Liver (tissue), 8 donors: ENCODE measurements at regions not wholly inside any gene's neighbourhood (a gene's known extent, or its start where the extent isn't known, plus 50 kb on each side); places are given as distances from the start of the nearest gene placed in this dataset.

Source experiments
- DNase-seq: peaks from one replicate; pipeline ENCODE4 v3.0.0-alpha.2; 2017; ENCODE audit warnings: low spot score
- H3K27ac ChIP-seq, 2 donors: one replicate each; pipeline ENCODE4 v1.7.0; 2013; ENCODE audit warnings: inconsistent platforms in 2 of 2, low read length in 2 of 2, control low read depth in 1 of 2, low read depth in 1 of 2, mild to moderate bottlenecking in 1 of 2
- H3K27me3 ChIP-seq, 4 donors: one replicate each; pipeline versions ENCODE4 v1.6.1 to v1.7.0; 2013; ENCODE audit warnings: low read length in 3 of 4, inconsistent platforms in 1 of 4, mild to moderate bottlenecking in 1 of 4, moderate library complexity in 1 of 4; ENCODE audit not compliant: control insufficient read depth in 4 of 4, insufficient read depth in 4 of 4
- H3K36me3 ChIP-seq, 4 donors: one replicate each; pipeline versions ENCODE4 v1.6.1 to v1.7.0; 2013; ENCODE audit warnings: low read length in 3 of 4, mild to moderate bottlenecking in 3 of 4, low read depth in 1 of 4, moderate library complexity in 1 of 4; ENCODE audit not compliant: control insufficient read depth in 4 of 4, insufficient read depth in 3 of 4
- H3K4me1 ChIP-seq, 4 donors: one replicate each; pipeline versions ENCODE4 v1.6.1 to v1.7.0; 2013; ENCODE audit warnings: low read length in 3 of 4, mild to moderate bottlenecking in 3 of 4, moderate library complexity in 1 of 4; ENCODE audit not compliant: control insufficient read depth in 4 of 4, insufficient read depth in 4 of 4
- H3K4me3 ChIP-seq, 3 donors: one replicate each; pipeline versions ENCODE4 v1.6.1 to v1.7.0; 2013; ENCODE audit warnings: low read length in 3 of 3, control low read depth in 1 of 3, low read depth in 1 of 3, mild to moderate bottlenecking in 1 of 3
- H3K9ac ChIP-seq, 2 donors: one replicate each; pipeline ENCODE4 v1.7.0; 2013; ENCODE audit warnings: low read length in 2 of 2, mild to moderate bottlenecking in 2 of 2, moderate library complexity in 2 of 2, control low read depth in 1 of 2, low read depth in 1 of 2
- H3K9me3 ChIP-seq, 4 donors: one replicate each; pipeline versions ENCODE4 v1.6.1 to v1.7.0; 2013; ENCODE audit warnings: low read length in 3 of 4; ENCODE audit not compliant: control insufficient read depth in 4 of 4
- EGR1 ChIP-seq, 2 donors: IDR thresholded peaks; 2 replicates each; pipeline ENCODE4 v1.6.1; 2016 to 2018; ENCODE audit warnings: antibody characterized with exemption in 2 of 2, low read depth in 2 of 2
- FOXA1 ChIP-seq: IDR thresholded peaks from 2 replicates; pipeline ENCODE4 v1.6.1; 2016; ENCODE audit warnings: antibody characterized with exemption
- FOXA2 ChIP-seq: IDR thresholded peaks from 2 replicates; pipeline ENCODE4 v1.6.1; 2016; ENCODE audit warnings: antibody characterized with exemption
- GABPA ChIP-seq, 2 donors: IDR thresholded peaks in 1 of 2; conservative IDR thresholded peaks in 1 of 2; 2 replicates each; pipeline ENCODE4 v1.6.1; 2016; ENCODE audit warnings: antibody characterized with exemption in 2 of 2, mild to moderate bottlenecking in 1 of 2, moderate library complexity in 1 of 2
- HNF4A ChIP-seq, 2 donors: conservative IDR thresholded peaks; 2 replicates each; pipeline ENCODE4 v1.6.1; 2016; ENCODE audit warnings: antibody characterized with exemption in 2 of 2, mild to moderate bottlenecking in 2 of 2
- HNF4G ChIP-seq: IDR thresholded peaks from 2 replicates; pipeline ENCODE4 v1.6.1; 2016; ENCODE audit warnings: antibody characterized with exemption
- JUND ChIP-seq, 2 donors: IDR thresholded peaks; 2 replicates each; pipeline ENCODE4 v1.6.1; 2016; ENCODE audit warnings: antibody characterized with exemption in 2 of 2
- NR2F2 ChIP-seq: IDR thresholded peaks from 2 replicates; pipeline ENCODE4 v1.6.1; 2016; ENCODE audit warnings: antibody characterized with exemption
- RAD21 ChIP-seq, 2 donors: IDR thresholded peaks; 2 replicates each; pipeline ENCODE4 v1.6.1; 2016; ENCODE audit warnings: antibody characterized with exemption in 2 of 2, mild to moderate bottlenecking in 2 of 2
- RXRA ChIP-seq, 2 donors: IDR thresholded peaks; 2 replicates each; pipeline ENCODE4 v1.6.1; 2017 to 2018; ENCODE audit warnings: antibody characterized with exemption in 2 of 2, mild to moderate bottlenecking in 1 of 2
- SP1 ChIP-seq: IDR thresholded peaks from 2 replicates; pipeline ENCODE4 v1.6.1; 2018; ENCODE audit warnings: antibody characterized with exemption, mild to moderate bottlenecking
- TAF1 ChIP-seq: conservative IDR thresholded peaks from 2 replicates; pipeline ENCODE4 v1.6.1; 2016; ENCODE audit warnings: antibody characterized with exemption, mild to moderate bottlenecking
- YY1 ChIP-seq: IDR thresholded peaks from 2 replicates; pipeline ENCODE4 v1.6.1; 2016; ENCODE audit warnings: antibody characterized with exemption, mild to moderate bottlenecking
- WGBS: extraction: QIAGEN DNeasy Blood & Tissue Kit; methylation state at CpG from one replicate; pipeline ENCODE4 v1.1.7; 2013; 5-methylcytosine and 5-hydroxymethylcytosine counted together
- TF ChIP-seq, protein P1 (sequence below): IDR thresholded peaks from 2 replicates; pipeline ENCODE4 v1.6.1; 2016; ENCODE audit warnings: antibody characterized with exemption
- TF ChIP-seq, protein P2 (sequence below): fragments of 150-350 bp; IDR thresholded peaks from 2 replicates; pipeline ENCODE4 v1.5.1; 2017; ENCODE audit warnings: improper control_type of control experiment, low read depth, low read length; ENCODE audit not compliant: missing input control
- TF ChIP-seq, protein P3 (sequence below): IDR thresholded peaks from 2 replicates; pipeline ENCODE4 v1.6.1; 2016; ENCODE audit warnings: antibody characterized with exemption
- TF ChIP-seq, protein P4 (sequence below): IDR thresholded peaks from 2 replicates; pipeline ENCODE4 v1.6.1; 2016; ENCODE audit warnings: antibody characterized with exemption, mild to moderate bottlenecking
- TF ChIP-seq, protein P5 (sequence below): IDR thresholded peaks from 2 replicates; pipeline ENCODE4 v1.6.1; 2016; ENCODE audit warnings: antibody characterized with exemption
- donor health status: healthy.
- donor health status: healthy.
- donor health status: healthy.
- donor health status: healthy.
- donor health status: healthy.

DNA sequence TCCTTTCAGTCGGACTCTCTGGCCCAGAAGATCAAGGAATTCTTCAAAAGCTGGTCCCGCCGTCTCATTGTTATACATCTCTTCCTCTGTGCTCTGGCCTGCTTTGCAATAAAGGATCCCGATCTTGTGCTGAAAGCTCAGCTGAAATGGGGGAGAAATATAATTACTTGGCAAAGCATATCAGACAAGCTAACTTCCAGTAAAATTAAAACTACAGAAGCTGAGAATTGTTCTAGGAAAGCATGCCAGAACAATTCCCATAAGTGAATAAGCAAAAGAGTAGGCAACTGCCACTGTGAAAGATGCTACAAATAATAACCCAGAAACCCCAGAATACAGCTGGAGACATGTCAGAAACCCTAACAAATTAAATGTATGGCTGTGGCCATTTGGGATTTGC, 146.1 kb downstream of the SIPA1L2 start:
- Histone ChIP-seq H3K4me3 (no peak overlapping the region), H3K4me1 (no peaks in the 10 kb centered on the region), H3K27me3 (no peaks in the 10 kb centered on the region), H3K27ac (no peak overlapping the region), H3K36me3 (peaks cover 0 to 1% (median 0%) of the 10 kb centered on the region in 4 donors), H3K9ac (no peak overlapping the region), H3K9me3 (no peaks in the 10 kb centered on the region)
- DNase-seq: no peak
- whole genome bisulfite sequencing: 94% methylated on average over 4 of the region's 4 CpGs
- no peak for TF ChIP-seq TAF1
- no peak for TF ChIP-seq HNF4G
- TF ChIP-seq, protein P1, sequence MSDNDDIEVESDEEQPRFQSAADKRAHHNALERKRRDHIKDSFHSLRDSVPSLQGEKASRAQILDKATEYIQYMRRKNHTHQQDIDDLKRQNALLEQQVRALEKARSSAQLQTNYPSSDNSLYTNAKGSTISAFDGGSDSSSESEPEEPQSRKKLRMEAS: no peak
- TF ChIP-seq, protein P2, sequence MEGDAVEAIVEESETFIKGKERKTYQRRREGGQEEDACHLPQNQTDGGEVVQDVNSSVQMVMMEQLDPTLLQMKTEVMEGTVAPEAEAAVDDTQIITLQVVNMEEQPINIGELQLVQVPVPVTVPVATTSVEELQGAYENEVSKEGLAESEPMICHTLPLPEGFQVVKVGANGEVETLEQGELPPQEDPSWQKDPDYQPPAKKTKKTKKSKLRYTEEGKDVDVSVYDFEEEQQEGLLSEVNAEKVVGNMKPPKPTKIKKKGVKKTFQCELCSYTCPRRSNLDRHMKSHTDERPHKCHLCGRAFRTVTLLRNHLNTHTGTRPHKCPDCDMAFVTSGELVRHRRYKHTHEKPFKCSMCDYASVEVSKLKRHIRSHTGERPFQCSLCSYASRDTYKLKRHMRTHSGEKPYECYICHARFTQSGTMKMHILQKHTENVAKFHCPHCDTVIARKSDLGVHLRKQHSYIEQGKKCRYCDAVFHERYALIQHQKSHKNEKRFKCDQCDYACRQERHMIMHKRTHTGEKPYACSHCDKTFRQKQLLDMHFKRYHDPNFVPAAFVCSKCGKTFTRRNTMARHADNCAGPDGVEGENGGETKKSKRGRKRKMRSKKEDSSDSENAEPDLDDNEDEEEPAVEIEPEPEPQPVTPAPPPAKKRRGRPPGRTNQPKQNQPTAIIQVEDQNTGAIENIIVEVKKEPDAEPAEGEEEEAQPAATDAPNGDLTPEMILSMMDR: no peak
- TF ChIP-seq, protein P3, sequence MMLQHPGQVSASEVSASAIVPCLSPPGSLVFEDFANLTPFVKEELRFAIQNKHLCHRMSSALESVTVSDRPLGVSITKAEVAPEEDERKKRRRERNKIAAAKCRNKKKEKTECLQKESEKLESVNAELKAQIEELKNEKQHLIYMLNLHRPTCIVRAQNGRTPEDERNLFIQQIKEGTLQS: no peak
- TF ChIP-seq RXRA (IDR thresholded peaks at IDR 0.05): no peak
- no peak for TF ChIP-seq FOXA1
- TF ChIP-seq YY1: no peak
- no peak for TF ChIP-seq FOXA2
- no peak for TF ChIP-seq RAD21 (IDR thresholded peaks at IDR 0.05)
- TF ChIP-seq EGR1 (IDR thresholded peaks at IDR 0.05; ENCODE audit: low read depth in 2 of 2): no peak
- no peak for TF ChIP-seq SP1
- TF ChIP-seq NR2F2: no peak
- TF ChIP-seq, protein P4, sequence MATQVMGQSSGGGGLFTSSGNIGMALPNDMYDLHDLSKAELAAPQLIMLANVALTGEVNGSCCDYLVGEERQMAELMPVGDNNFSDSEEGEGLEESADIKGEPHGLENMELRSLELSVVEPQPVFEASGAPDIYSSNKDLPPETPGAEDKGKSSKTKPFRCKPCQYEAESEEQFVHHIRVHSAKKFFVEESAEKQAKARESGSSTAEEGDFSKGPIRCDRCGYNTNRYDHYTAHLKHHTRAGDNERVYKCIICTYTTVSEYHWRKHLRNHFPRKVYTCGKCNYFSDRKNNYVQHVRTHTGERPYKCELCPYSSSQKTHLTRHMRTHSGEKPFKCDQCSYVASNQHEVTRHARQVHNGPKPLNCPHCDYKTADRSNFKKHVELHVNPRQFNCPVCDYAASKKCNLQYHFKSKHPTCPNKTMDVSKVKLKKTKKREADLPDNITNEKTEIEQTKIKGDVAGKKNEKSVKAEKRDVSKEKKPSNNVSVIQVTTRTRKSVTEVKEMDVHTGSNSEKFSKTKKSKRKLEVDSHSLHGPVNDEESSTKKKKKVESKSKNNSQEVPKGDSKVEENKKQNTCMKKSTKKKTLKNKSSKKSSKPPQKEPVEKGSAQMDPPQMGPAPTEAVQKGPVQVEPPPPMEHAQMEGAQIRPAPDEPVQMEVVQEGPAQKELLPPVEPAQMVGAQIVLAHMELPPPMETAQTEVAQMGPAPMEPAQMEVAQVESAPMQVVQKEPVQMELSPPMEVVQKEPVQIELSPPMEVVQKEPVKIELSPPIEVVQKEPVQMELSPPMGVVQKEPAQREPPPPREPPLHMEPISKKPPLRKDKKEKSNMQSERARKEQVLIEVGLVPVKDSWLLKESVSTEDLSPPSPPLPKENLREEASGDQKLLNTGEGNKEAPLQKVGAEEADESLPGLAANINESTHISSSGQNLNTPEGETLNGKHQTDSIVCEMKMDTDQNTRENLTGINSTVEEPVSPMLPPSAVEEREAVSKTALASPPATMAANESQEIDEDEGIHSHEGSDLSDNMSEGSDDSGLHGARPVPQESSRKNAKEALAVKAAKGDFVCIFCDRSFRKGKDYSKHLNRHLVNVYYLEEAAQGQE: no peak
- TF ChIP-seq, protein P5, sequence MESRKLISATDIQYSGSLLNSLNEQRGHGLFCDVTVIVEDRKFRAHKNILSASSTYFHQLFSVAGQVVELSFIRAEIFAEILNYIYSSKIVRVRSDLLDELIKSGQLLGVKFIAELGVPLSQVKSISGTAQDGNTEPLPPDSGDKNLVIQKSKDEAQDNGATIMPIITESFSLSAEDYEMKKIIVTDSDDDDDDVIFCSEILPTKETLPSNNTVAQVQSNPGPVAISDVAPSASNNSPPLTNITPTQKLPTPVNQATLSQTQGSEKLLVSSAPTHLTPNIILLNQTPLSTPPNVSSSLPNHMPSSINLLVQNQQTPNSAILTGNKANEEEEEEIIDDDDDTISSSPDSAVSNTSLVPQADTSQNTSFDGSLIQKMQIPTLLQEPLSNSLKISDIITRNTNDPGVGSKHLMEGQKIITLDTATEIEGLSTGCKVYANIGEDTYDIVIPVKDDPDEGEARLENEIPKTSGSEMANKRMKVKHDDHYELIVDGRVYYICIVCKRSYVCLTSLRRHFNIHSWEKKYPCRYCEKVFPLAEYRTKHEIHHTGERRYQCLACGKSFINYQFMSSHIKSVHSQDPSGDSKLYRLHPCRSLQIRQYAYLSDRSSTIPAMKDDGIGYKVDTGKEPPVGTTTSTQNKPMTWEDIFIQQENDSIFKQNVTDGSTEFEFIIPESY: no peak
- no peak for TF ChIP-seq HNF4A (conservative IDR thresholded peaks at IDR 0.05)
- TF ChIP-seq GABPA (IDR thresholded peaks at IDR 0.05 in 1 of 2, conservative IDR thresholded peaks at IDR 0.05 in 1 of 2): no peak

DNA sequence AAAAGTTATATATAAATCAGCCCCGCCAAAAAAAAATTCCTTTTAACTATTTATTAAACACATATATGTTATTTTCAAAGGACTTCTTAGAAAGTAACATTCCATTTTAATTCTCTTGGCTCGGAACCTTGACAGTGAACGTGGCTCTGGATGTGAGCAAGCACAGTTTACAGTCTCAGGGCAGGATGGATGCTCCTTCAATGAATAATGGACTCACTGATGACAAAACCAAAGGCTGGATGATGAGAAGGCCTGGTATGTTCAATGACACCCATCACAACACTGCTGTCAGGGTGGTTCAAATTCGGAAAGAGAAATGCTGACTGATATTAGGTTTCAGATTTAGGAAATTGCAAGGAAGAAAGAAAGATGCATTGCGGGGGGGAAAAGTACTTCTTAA, 148.8 kb downstream of the SIPA1L2 start:
- Histone ChIP-seq H3K4me3 (no peak overlapping the region), H3K27me3 (no peaks in the 10 kb centered on the region), H3K9ac (no peak overlapping the region), H3K9me3 (no peaks in the 10 kb centered on the region), H3K4me1 (no peaks in the 10 kb centered on the region), H3K36me3 (peaks cover 0 to 1% (median 0%) of the 10 kb centered on the region in 4 donors), H3K27ac (no peak overlapping the region)
- WGBS: 96% methylated on average over 5 of the region's 5 CpGs
- TF ChIP-seq RAD21 (IDR thresholded peaks at IDR 0.05) (no peak), SP1 (no peak), NR2F2 (no peak), YY1 (no peak), FOXA2 (no peak), HNF4G (no peak), JUND (IDR thresholded peaks at IDR 0.05) (no peak), RXRA (IDR thresholded peaks at IDR 0.05) (no peak), GABPA (IDR thresholded peaks at IDR 0.05 in 1 of 2, conservative IDR thresholded peaks at IDR 0.05 in 1 of 2) (no peak), HNF4A (conservative IDR thresholded peaks at IDR 0.05) (no peak), TAF1 (no peak), EGR1 (IDR thresholded peaks at IDR 0.05; ENCODE audit: low read depth in 2 of 2) (no peak), FOXA1 (no peak)
- TF ChIP-seq, protein P1: no peak
- TF ChIP-seq, protein P2: no peak
- TF ChIP-seq, protein P5: no peak
- TF ChIP-seq, protein P3: no peak
- DNase-seq: no peak
